Activated T-cell treated with anti-CD3 and anti-CD28 coated beads, Interleukin-2, amount 50 U/mL, for 72 hours (primary cell): ENCODE measurements at regions not wholly inside any gene's neighbourhood (a gene's known extent, or its start where the extent isn't known, plus 50 kb on each side); places are given as distances from the start of the nearest gene placed in this dataset.

Source experiments
- ATAC-seq, 2 donors: fragments of 150-1000 bp; cut with Tn5 transposase; replicated peaks in 1 of 2; 2 replicates each; pipeline ENCODE4 v1.10.0; 2021; ENCODE audit warnings: moderate library complexity in 2 of 2, mild to moderate bottlenecking in 1 of 2
- DNase-seq, 2 donors: peaks; one replicate each; pipeline ENCODE4 v3.0.0; 2021 to 2022; ENCODE audit warnings: mixed read lengths in 1 of 2
- H3K27ac Mint-ChIP-seq: one replicate; pipeline ENCODE4 v1.8.0; 2022; ENCODE audit warnings: mild to moderate bottlenecking, moderate library complexity, mixed read lengths
- H3K27me3 Mint-ChIP-seq: one replicate; pipeline ENCODE4 v1.8.0; 2022; ENCODE audit warnings: low read depth, mixed read lengths
- H3K36me3 Mint-ChIP-seq, 2 donors: one replicate each; pipeline ENCODE4 v1.8.0; 2022; ENCODE audit warnings: mixed read lengths in 2 of 2, mild to moderate bottlenecking in 1 of 2; ENCODE audit not compliant: insufficient read depth in 2 of 2
- H3K4me1 Mint-ChIP-seq: one replicate; pipeline ENCODE4 v1.8.0; 2022; ENCODE audit warnings: low read depth, mixed read lengths
- H3K4me3 Mint-ChIP-seq, 2 donors: one replicate each; pipeline ENCODE4 v1.8.0; 2022; ENCODE audit warnings: mild to moderate bottlenecking in 2 of 2, mixed read lengths in 2 of 2, moderate library complexity in 2 of 2
- H3K9me3 Mint-ChIP-seq, 2 donors: one replicate each; pipeline ENCODE4 v1.8.0; 2022; ENCODE audit warnings: mixed read lengths in 2 of 2

GRCh38 chr9:78806492-78807160 lies 509.7 kb downstream of the PSAT1 start:
- Mint-ChIP-seq H3K27ac (no peak overlapping the region), H3K4me3 (no peak overlapping the region), H3K27me3 (no peaks in the 10 kb centered on the region), H3K4me1 (no peaks in the 10 kb centered on the region), H3K9me3 (no peaks in the 10 kb centered on the region), H3K36me3 (no peaks in the 10 kb centered on the region)
- no peak for ATAC-seq
- DNase-seq: no peak

DNA sequence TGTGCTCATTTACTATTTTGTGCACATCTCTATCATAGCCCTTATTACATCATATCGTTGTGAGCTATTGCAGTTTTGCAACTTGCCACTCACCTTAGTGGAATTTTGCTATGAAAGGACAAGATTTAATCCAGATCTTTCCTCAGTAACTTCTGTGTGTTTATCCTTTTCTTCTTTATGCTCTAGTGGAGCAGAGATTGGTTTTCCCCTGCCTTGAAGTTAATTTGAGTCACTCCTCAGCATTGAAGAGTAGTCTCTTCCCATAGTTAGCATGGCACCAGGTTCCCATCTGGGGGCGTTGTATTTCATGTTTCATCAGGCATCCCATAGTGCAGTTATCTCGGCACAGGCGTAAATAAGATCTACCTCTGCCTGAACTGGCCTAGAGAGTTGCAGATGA lies 510.4 kb downstream of the PSAT1 start:
- H3K4me3 Mint-ChIP-seq: no peak overlapping the region

DNA sequence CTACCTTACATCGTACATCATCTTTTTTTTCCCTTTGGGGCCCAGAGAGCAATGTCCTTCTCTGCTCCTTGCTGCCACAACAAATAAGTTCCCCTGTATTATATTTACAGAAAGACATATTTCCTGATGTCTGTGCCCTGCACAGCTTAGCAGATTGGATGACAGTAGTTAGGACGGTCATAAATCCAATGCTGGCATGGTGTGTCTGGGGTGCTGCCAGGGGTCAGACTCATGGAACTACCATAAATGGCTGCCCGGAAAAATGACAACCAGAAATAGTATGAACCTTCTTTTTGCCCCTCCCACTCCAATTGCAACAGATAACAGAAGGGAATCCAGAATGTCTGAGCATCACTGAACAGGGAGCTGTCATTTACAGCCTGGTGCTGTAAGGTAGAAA lies 511.1 kb downstream of the PSAT1 start:
- no peaks in the 10 kb centered on the region for H3K36me3 Mint-ChIP-seq
- no peaks in the 10 kb centered on the region for H3K27me3 Mint-ChIP-seq
- no peak overlapping the region for H3K4me3 Mint-ChIP-seq
- no peak overlapping the region for H3K27ac Mint-ChIP-seq
- no peaks in the 10 kb centered on the region for H3K4me1 Mint-ChIP-seq
- H3K9me3 Mint-ChIP-seq: no peaks in the 10 kb centered on the region
- no peak for ATAC-seq
- no peak for DNase-seq

More for the DNA sequence above, 510.4 kb downstream of the PSAT1 start:
- Mint-ChIP-seq H3K4me1 (no peaks in the 10 kb centered on the region), H3K9me3 (no peaks in the 10 kb centered on the region), H3K36me3 (no peaks in the 10 kb centered on the region), H3K27me3 (no peaks in the 10 kb centered on the region), H3K27ac (no peak overlapping the region)
- no peak for ATAC-seq
- no peak for DNase-seq

DNA sequence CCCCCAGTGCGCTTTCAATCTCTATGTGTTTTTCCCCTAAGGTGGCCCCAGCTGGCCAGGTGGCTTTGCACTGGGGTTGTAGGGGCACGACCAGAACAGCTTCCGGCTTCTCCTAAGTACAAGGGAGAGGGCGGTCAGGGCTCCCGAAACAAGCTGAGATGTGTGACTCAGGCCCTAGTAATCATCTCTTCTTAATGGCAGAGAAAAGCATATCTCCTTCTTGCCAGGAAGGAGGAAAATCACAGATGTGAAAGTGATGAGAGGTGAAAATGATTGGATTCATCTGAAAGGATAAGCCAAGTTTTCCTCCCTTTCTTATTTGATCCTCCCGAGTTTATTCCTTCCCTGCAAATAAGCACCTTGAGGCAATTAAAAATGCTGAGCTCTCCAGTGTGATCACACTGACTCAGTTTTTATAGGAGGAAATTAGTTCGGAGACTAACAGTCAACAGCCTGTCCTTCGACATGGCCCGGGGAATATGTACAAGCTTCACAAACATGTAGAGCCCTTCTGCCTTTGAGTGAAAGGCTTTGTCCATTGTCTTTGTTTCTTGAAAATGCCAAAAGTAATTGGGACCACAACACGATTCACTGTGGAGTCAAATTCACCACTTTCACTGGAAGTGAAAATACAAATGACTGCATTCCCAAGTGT lies 514.8 kb downstream of the PSAT1 start:
- no peak for DNase-seq
- ATAC-seq: no peak
- Mint-ChIP-seq H3K36me3 (no peaks in the 10 kb centered on the region), H3K4me1 (no peaks in the 10 kb centered on the region), H3K9me3 (no peaks in the 10 kb centered on the region), H3K27ac (no peak overlapping the region), H3K27me3 (no peaks in the 10 kb centered on the region), H3K4me3 (no peak overlapping the region)

DNA sequence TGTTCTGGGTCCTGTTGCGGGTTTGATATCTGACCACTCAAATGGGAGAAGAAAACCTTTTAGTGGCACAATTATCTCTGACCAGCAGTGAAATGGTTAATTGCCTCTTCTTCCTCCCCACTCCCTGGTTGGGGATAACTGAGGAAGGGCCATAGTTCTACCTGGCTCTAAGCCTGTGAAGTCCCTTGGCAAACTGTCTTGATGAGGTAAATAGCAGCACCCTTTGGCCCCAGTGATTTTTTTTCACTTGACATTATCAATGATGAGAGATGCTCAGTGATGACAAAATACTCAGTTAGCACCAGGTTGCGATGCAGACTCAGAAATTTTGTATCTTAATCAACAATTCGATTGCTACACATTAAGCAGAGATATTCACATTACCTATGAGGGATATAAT lies 515.7 kb downstream of the PSAT1 start:
- H3K4me3 Mint-ChIP-seq: no peak overlapping the region
- H3K36me3 Mint-ChIP-seq: no peaks in the 10 kb centered on the region
- DNase-seq: no peak
- H3K27me3 Mint-ChIP-seq: no peaks in the 10 kb centered on the region
- no peaks in the 10 kb centered on the region for H3K9me3 Mint-ChIP-seq
- H3K27ac Mint-ChIP-seq: no peak overlapping the region
- H3K4me1 Mint-ChIP-seq: no peaks in the 10 kb centered on the region
- no peak for ATAC-seq

GRCh38 chr9:78813602-78814180 lies 516.8 kb downstream of the PSAT1 start:
- Mint-ChIP-seq H3K36me3 (no peaks in the 10 kb centered on the region), H3K27ac (no peak overlapping the region), H3K4me3 (no peak overlapping the region), H3K4me1 (no peaks in the 10 kb centered on the region), H3K9me3 (no peaks in the 10 kb centered on the region), H3K27me3 (no peaks in the 10 kb centered on the region)
- no peak for DNase-seq
- ATAC-seq: no peak

DNA sequence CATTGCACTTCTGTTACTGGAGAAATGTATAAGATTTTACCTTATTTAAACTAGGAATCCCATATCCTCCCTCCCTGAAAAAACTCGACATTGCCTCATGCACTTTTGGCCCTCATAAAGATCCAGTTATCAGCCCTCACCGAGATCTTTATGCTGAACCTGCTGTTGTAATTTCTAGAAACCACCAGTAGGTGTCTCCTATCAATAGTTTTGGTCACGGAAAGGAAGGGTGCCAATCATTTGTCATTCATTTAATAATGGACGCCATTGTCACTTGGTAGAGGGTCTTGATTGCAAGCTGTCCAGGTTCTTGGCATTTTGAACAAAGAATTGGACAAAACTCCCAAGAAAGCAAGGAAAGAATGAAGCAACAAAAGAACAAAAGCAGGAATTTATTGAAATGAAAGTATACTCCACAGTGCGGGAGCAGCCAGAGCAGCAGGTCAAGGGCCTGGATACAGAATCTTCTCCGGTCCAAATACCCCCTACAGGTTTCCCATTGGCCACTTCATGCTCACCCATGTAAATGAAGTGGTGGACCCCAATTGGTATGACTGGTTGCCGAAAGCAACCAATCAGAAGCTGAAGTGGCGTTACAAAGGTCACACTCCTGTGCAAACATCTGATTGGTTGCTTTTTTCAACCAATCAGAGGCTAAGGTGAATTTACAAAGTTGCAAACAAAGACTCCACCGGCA lies 524.3 kb downstream of the PSAT1 start:
- Mint-ChIP-seq H3K36me3 (no peaks in the 10 kb centered on the region), H3K27me3 (no peaks in the 10 kb centered on the region), H3K4me1 (no peaks in the 10 kb centered on the region), H3K9me3 (no peaks in the 10 kb centered on the region), H3K4me3 (peak overlapping the region; percentile 63 to 87), H3K27ac (no peak overlapping the region)
- DNase-seq (no peak), ATAC-seq (no peak)

DNA sequence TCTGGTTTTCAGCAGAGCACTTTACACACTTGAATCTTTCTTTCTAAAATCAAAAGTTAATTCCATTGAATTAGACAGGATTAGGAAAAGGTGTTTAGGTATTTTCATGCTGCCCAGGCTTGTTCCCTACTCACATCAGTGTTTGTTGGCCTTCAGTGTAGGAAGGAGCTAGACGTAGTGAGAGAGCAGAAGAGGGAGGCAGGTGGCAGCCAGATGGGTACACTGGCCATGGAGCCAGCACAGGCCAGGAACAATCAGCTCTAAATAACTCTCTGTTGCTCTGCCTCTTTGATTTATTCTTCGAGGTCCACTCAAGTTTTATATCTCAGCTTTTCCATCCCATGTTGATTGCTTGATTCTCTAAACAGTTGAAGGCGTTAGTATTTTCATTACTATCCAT lies 529.6 kb downstream of the PSAT1 start:
- Mint-ChIP-seq H3K9me3 (no peaks in the 10 kb centered on the region), H3K36me3 (no peaks in the 10 kb centered on the region), H3K27me3 (no peaks in the 10 kb centered on the region), H3K27ac (no peak overlapping the region), H3K4me3 (no peak overlapping the region), H3K4me1 (no peaks in the 10 kb centered on the region)
- no peak for DNase-seq
- no peak for ATAC-seq

DNA sequence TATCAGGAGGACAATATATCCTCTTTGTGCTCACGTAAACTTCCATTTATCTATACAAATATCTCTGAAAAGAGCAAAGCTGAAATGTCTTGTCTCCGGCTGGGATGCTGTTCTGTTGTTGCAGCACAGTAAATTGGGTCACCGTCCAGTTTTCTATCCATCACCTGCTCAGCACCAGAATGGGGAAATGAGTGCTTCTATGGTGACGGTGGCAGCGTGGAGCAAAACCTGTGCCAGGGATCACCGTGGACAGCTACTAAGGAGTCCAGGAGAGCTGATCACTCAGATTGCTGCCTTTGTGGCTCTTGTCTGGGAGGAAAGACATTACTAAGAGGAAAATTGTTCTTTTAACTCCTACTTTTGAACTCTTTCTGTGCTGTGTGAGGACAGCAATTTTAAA lies 531.6 kb downstream of the PSAT1 start:
- Mint-ChIP-seq H3K9me3 (no peaks in the 10 kb centered on the region), H3K4me1 (no peaks in the 10 kb centered on the region), H3K27ac (no peak overlapping the region), H3K36me3 (no peaks in the 10 kb centered on the region), H3K4me3 (no peak overlapping the region), H3K27me3 (no peaks in the 10 kb centered on the region)
- DNase-seq: no peak
- ATAC-seq: no peak

DNA sequence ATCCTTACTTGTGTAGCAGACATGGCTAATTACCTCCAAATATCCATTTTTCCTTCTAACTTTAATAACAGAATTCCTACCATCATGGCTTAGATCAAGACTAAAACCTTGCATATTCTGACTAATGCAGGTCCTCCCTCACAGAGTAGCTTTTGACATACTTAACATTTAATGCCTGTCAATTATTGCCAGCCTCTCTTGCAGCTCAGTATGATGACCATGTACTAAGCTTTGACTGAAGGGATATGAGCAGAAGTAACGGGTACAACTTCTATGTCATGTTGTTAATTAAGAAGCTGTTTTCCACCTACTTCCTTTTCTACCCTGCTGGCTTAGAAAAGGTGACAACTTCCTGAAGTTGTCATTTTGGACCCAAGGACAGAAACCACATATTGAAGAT lies 533.4 kb downstream of the PSAT1 start:
- Mint-ChIP-seq H3K36me3 (no peaks in the 10 kb centered on the region), H3K27ac (no peak overlapping the region), H3K9me3 (no peaks in the 10 kb centered on the region), H3K4me3 (no peak overlapping the region), H3K4me1 (no peaks in the 10 kb centered on the region), H3K27me3 (no peaks in the 10 kb centered on the region)
- DNase-seq (no peak), ATAC-seq (no peak)

DNA sequence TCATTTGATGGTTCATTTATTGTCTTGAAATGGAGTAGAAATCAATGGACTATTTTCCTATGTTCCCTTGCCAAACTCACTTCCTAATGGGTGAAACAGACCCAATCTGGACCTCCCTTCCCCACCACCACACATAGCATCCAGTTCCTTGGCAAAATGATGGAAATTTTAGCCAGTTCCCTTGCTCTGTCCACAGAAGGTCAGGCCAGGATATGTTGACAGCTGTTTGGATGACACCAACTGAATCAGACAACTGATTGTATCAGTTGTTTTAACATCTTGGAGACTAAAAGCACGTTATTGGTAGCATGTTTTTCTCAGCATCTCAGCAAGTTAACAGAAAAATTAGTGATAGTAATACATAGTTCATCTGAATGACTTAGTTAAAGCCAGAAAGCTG lies 534.8 kb downstream of the PSAT1 start:
- Mint-ChIP-seq H3K9me3 (no peaks in the 10 kb centered on the region), H3K27me3 (no peaks in the 10 kb centered on the region), H3K36me3 (no peaks in the 10 kb centered on the region), H3K4me1 (no peaks in the 10 kb centered on the region), H3K27ac (no peak overlapping the region), H3K4me3 (no peak overlapping the region)
- DNase-seq (no peak), ATAC-seq (no peak)

GRCh38 chr9:78835928-78836450 lies 539.1 kb downstream of the PSAT1 start:
- H3K4me1 Mint-ChIP-seq: no peaks in the 10 kb centered on the region
- no peaks in the 10 kb centered on the region for H3K9me3 Mint-ChIP-seq
- no peaks in the 10 kb centered on the region for H3K27me3 Mint-ChIP-seq
- no peak for ATAC-seq
- no peaks in the 10 kb centered on the region for H3K36me3 Mint-ChIP-seq
- H3K27ac Mint-ChIP-seq: no peak overlapping the region
- no peak for DNase-seq
- no peak overlapping the region for H3K4me3 Mint-ChIP-seq

DNA sequence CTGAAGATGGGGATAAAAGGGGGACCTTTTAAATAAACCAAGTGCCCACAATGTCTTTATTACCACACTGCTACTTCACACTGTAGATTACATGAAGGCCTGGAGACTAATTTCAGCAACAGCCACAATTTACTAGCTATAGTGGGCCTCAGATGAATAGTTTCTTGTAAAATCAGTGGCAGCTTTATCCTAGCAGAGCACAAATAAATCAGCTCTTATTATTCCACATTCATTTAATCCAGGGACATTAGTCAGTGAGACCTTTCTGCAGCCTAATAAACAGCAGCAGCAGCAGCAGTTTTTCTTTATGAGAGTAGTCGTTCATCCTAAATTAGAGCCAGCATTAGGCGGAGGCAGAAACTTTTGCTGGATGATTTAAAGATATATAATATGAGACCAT lies 542.3 kb downstream of the PSAT1 start:
- no peaks in the 10 kb centered on the region for H3K27me3 Mint-ChIP-seq
- no peaks in the 10 kb centered on the region for H3K36me3 Mint-ChIP-seq
- DNase-seq: no peak
- no peaks in the 10 kb centered on the region for H3K4me1 Mint-ChIP-seq
- ATAC-seq: no peak
- no peak overlapping the region for H3K27ac Mint-ChIP-seq
- H3K9me3 Mint-ChIP-seq: peaks cover 0 to 3% of the 10 kb centered on the region in 2 donors
- no peak overlapping the region for H3K4me3 Mint-ChIP-seq
